ENCODE measurements at regions not wholly inside any gene's neighbourhood (a gene's known extent, or its start where the extent isn't known, plus 50 kb on each side); places are given as distances from the start of the nearest gene placed in this dataset.

GRCh38 chr16:85330006-85330693 is 217.9 kb upstream of the CIBAR2 start:
- no peaks in the 10 kb centered on the region for H3K36me3 ChIP-seq (ENCODE audit: control insufficient read depth in 4 of 4, insufficient read depth in 4 of 4, low read length in 4 of 4)
- no peak for TF ChIP-seq CTCF (IDR thresholded peaks at IDR 0.05; ENCODE audit: control extremely low read depth, extremely low read depth)
- H3K9ac ChIP-seq (ENCODE audit: insufficient read depth in 1 of 2, low read length in 2 of 2): no peak overlapping the region
- ATAC-seq (ENCODE audit: insufficient read depth, low FRiP score) (no peak), DNase-seq (no peak)
- no peak overlapping the region for H3K4me3 ChIP-seq
- no peak overlapping the region for H3K27ac ChIP-seq (ENCODE audit: low read depth in 1 of 2, low read length in 1 of 2)
- no peaks in the 10 kb centered on the region for H3K9me3 ChIP-seq (ENCODE audit: control insufficient read depth in 4 of 4, insufficient read depth in 3 of 4, low read length in 3 of 4)
- no peaks in the 10 kb centered on the region for H3K27me3 ChIP-seq (ENCODE audit: control insufficient read depth in 3 of 3, insufficient read depth in 3 of 3, low read length in 2 of 3)
- H3K4me1 ChIP-seq (ENCODE audit: control insufficient read depth in 5 of 5, insufficient read depth in 5 of 5, low read length in 5 of 5): peaks cover 0 to 48% (median 17%) of the 10 kb centered on the region in 5 donors
- WGBS, 2 donors: 37 to 61% methylated on average over 21 of the region's 21 CpGs

- Histone ChIP-seq H3K27ac (ENCODE audit: low read depth in 1 of 2, low read length in 1 of 2) (no peak overlapping the region), H3K4me3 (no peak overlapping the region)
- ATAC-seq (ENCODE audit: insufficient read depth, low FRiP score): no peak
Observed at GRCh38 chr16:85330694-85331188, 218.5 kb upstream of the CIBAR2 start.

GRCh38 chr16:85331688-85332087 is 219.4 kb upstream of the CIBAR2 start:
- WGBS, 2 donors: 85 to 96% methylated on average over 7 of the region's 7 CpGs

More at GRCh38 chr16:85330694-85331188, 218.5 kb upstream of the CIBAR2 start:
- Histone ChIP-seq H3K27me3 (ENCODE audit: control insufficient read depth in 3 of 3, insufficient read depth in 3 of 3, low read length in 2 of 3) (no peaks in the 10 kb centered on the region), H3K9me3 (ENCODE audit: control insufficient read depth in 4 of 4, insufficient read depth in 3 of 4, low read length in 3 of 4) (no peaks in the 10 kb centered on the region), H3K36me3 (ENCODE audit: control insufficient read depth in 4 of 4, insufficient read depth in 4 of 4, low read length in 4 of 4) (no peaks in the 10 kb centered on the region), H3K9ac (ENCODE audit: insufficient read depth in 1 of 2, low read length in 2 of 2) (no peak overlapping the region), H3K4me1 (ENCODE audit: control insufficient read depth in 5 of 5, insufficient read depth in 5 of 5, low read length in 5 of 5) (peaks cover 0 to 54% (median 17%) of the 10 kb centered on the region in 5 donors)
- peak; percentile 59 to 83 (median 73) for DNase-seq
- 45 to 49% methylated on average over 6 of the region's 6 CpGs for WGBS, 2 donors
- no peak for TF ChIP-seq CTCF (IDR thresholded peaks at IDR 0.05; ENCODE audit: control extremely low read depth, extremely low read depth)

More at GRCh38 chr16:85331688-85332087, 219.4 kb upstream of the CIBAR2 start:
- H3K9ac ChIP-seq (ENCODE audit: insufficient read depth in 1 of 2, low read length in 2 of 2): no peak overlapping the region
- H3K4me1 ChIP-seq (ENCODE audit: control insufficient read depth in 5 of 5, insufficient read depth in 5 of 5, low read length in 5 of 5): peaks cover 0 to 57% (median 17%) of the 10 kb centered on the region in 5 donors
- H3K9me3 ChIP-seq (ENCODE audit: control insufficient read depth in 4 of 4, insufficient read depth in 3 of 4, low read length in 3 of 4): no peaks in the 10 kb centered on the region
- ATAC-seq (ENCODE audit: insufficient read depth, low FRiP score) (no peak), DNase-seq (no peak)
- no peaks in the 10 kb centered on the region for H3K27me3 ChIP-seq (ENCODE audit: control insufficient read depth in 3 of 3, insufficient read depth in 3 of 3, low read length in 2 of 3)
- peaks cover 0 to 1% (median 0%) of the 10 kb centered on the region in 4 donors for H3K36me3 ChIP-seq (ENCODE audit: control insufficient read depth in 4 of 4, insufficient read depth in 4 of 4, low read length in 4 of 4)
- H3K27ac ChIP-seq (ENCODE audit: low read depth in 1 of 2, low read length in 1 of 2): no peak overlapping the region
- H3K4me3 ChIP-seq: no peak overlapping the region
- no peak for TF ChIP-seq CTCF (IDR thresholded peaks at IDR 0.05; ENCODE audit: control extremely low read depth, extremely low read depth)
